GM21737 (cell line): ENCODE measurements at regions not wholly inside any gene's neighbourhood (a gene's known extent, or its start where the extent isn't known, plus 50 kb on each side); places are given as distances from the start of the nearest gene placed in this dataset.

ENCODE experiments used
- ATAC-seq: cut with Tn5 transposase; IDR thresholded peaks from one replicate; pipeline ENCODE4 v1.9.1; 2021; ENCODE audit warnings: mild to moderate bottlenecking, moderate library complexity; ENCODE audit not compliant: unreplicated experiment

DNA sequence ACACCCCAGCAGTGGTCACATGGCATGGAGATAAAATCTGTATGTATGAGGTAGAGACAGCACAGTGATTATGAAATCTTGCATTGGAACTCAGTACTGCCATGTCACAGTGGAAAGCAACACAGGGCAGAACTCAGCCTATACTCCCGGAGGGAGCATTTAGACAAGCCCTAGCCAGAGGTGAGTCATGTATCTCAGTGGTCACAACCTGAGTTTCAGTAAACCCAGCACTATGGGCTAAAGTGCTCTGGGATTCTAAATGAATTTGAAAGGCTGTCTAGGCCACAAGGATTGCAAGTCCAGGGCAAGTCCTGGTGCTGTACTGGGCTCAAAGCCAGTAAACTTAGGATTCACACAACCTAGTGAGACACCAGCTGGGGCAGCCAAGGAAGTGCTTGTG, 1717.1 kb upstream of the RAG2 start:
- no peak for ATAC-seq

DNA sequence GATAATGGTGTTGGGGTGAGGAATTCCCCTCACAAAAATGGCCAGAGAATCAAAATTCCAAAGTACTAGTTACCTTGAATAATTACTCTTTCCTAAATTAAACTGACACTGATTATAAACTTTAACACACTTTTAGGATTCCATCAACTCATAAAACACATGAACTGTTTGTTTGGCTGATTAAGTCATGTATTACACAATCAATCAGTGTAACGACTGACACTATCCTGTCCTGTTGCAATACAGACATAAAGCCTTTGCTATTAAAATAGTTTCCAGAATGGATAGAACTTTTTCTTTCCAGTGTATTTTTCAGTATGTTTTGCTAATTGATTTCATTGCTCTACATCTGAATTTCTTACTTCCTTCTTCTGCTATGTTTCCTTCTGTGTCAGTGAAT, 1709.4 kb upstream of the RAG2 start:
- no peak for ATAC-seq

DNA sequence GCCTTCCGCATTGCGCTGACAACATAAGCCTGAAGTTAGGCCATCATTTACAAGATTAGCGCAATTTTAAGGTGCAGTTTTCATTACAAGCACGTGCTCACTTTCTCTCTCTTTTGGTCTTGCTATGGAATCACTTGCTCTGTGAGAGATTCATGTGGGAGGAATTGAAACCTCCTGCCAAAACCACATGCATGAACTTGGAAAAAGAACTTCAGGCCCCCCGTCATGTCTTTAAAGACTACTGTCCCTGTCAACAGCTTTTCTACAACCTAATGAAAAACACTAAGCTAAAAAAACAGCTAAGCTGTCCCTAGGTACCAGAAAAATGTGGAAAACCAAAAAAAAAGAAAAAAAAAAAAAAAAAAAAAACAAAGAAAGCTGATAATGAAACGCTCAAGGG, 1707.6 kb upstream of the RAG2 start:
- no peak for ATAC-seq

DNA sequence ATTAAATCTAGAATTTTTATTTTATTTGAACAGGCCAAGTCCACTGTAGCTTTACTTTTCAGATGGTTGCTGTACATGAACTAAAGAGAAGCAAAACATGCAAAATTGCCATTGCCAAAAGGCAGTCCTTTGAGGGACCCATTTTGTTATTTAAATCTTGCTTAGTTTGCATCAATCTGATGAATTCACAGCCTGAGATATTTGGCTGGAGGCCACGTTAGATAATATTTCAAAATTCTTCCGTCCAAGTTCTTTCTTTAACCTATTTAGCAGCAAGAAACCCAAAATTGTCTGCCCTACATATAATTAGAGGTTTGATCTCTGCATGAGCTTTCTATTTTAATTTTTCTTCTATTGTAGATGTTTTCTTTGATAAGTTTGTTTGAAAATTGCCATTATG, 1706.9 kb upstream of the RAG2 start:
- ATAC-seq: no peak

DNA sequence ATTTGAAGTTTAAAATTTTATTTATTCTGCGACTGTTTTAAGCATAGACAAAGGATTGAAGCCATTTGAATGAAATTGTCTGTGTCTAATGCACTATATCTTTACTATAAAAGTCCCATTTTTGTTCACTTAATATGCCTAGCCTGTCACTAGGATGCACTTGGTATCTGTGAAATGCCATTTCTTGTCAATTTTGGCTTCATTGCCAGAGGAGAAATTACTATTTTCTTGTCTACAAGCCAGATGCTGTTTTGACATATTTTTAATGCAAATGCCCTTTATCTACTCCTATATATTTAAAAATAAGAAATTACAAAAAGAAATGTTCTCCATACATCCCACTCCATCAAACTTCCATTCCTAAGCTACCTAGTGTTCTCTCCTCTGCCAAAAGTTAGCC, 1704.5 kb upstream of the RAG2 start:
- no peak for ATAC-seq

DNA sequence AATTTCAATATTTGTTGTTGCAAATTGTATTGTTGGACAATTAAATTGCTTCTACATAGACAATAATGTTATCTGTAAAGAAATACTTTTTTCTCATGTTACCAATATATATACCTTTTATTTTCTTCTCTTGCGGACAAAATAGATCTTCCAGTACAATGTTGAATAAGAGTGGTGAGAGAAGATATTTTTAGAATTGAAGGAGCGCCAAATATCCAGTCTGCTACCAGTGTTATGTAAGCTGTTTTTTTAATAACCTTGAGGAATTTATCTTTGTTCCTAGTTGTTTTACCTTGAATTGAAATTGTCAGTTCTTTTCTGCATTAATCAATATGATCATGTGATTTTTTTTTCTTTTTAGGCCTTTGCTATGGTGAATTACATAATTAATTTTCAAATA, 1702.5 kb upstream of the RAG2 start:
- no peak for ATAC-seq

DNA sequence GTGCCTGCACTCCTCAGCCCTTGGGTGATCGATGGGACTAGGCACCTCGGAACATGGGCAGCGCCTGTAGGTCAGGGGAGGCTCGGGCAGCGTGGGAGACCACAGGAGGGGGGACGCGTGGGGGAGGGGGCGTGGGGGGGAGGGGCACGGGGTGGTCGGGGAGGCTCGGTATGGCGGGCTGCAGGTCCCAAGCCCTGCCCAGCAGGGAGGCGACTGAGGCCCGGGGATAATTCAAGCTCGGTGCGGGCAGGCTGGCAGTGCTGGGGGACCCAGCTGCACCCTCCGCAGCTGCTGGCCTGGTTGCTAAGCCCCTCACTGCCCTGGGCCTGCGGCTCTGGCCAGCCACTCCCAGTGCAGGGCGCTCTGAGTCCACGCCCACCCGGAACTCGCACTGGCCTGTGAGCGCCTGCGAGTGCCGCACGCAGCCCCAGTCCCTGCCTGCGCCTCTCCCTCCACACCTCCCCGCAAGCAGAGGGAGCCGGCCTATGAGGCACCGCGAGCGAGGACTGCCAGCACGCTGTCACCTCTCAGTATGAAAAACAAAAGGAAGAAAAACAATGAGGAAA, 1698.3 kb upstream of the RAG2 start:
- ATAC-seq: no peak

DNA sequence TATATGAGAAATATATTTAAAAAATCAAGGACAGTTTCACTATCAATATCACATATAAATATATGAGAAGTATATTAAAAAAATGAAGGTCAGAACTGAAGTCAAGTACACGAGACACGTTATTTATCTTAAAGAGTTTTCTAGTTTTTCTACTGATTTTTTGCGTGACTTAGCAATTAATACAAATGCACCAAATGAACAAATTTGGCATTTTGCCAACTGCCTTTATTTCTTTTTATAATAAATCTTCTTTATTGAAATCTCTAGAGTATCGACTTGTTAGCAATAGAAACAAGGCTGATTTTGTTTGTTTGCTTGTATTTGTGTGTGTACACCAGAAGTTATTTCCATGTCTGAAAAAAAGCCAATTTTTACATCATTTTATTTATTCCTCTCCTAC, 1684.7 kb upstream of the RAG2 start:
- no peak for ATAC-seq

DNA sequence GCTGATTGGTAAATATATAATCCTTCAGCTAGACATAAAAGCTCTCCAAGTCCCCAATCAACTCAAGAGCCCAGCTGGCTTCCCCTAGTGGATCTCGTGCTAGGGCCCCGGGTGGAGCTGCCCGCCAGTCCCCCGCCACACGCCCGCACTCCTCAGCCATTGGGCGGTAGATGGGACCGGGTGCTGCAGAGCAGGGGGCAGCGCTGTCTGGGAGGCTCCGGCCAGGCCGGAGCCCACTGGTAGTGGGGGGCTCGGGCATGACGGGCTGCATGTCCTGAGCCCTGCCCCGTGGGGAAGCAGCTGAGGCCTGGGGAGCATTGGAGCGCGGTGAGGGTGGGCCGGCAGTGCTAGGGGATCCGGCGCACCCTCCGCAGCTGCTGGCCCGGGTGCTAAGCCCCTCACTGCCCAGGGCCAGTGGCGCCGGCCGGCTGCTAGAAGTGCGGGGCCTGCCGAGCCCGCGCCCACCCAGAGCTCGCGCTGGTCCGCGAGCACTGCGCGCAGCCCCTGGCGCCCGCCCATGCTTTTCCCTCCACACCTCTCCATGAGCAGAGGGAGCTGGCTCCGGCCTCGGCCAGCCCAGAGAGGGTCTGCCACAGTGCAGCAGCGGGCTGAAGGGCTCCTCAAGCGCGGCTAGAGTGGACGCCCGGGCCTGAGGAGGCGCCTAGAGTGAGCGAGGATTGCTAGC, 1680.6 kb upstream of the RAG2 start:
- ATAC-seq: no peak

DNA sequence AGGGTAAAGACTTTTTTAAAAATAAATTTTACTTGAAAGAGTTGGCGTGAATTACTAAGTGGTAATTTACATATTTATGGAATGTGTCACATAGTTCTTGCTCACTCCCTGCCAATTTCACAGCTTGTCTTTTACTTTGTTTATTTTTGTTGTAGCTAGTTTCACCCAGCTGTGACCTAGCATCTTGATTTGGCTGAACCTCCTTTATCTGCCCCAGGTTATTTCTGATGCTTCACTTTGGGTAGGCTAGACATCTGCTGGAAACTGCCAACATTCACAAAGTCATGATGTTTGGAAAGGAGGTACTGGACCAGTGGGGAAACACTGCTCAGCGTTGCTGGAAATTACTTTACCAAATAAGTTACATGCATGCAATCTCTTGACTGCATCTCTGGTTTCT, 1676.0 kb upstream of the RAG2 start:
- ATAC-seq: no peak

DNA sequence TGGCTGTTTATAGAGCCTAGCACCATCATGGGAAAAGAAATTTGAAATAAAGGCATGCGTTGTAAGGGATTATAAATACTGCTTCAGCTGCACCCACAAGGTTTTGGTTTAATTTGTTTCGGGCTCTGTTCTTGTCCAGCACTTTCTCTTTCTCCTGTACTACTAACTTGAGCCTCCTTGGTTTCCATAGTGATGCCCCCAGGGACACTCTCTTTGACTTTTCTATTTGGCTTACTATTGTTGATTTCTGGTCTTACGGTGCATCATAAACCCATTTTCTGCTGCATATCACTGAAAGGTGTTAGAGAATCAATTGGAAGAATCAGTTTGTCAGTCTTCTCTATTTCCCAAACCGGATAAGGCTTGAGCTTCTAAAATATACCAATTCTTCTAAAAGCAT, 1674.3 kb upstream of the RAG2 start:
- ATAC-seq: no peak

DNA sequence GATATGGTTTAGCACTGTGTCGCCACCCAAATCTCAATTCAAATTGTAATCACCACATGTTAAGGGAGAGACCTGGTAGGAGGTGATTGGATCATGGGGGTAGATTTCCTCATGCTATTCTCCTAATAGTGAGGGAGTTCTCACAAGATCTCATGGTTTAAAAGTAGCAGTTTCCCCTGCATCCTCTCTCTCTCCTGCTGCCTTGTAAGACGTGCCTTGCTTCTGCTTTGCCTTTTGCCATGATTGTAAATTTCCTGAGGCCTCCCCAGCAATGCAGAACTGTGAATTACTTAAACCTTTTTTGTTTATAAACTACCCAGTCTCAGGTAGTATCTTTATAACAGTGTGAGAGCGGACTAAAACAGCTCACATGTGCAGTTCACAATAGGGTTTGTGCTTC, 1668.7 kb upstream of the RAG2 start:
- no peak for ATAC-seq

DNA sequence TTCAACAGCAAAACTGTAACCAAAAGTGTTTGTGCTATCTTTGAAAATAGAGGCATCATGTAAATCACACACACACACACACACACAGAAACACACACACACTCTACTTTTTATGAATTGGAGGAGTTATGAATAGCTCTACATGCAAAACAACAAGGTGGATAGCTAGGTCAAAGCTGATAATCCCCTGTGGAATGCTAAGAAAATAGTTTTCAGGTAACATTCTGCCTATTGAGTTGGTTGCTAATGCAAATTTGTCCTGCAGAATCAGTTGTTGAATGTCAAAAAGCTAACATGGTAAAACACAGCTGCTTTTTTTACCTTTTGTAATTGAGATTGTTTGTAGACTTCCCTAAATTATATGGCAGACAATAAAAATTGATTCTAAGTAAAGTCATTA, 1658.4 kb upstream of the RAG2 start:
- no peak for ATAC-seq

DNA sequence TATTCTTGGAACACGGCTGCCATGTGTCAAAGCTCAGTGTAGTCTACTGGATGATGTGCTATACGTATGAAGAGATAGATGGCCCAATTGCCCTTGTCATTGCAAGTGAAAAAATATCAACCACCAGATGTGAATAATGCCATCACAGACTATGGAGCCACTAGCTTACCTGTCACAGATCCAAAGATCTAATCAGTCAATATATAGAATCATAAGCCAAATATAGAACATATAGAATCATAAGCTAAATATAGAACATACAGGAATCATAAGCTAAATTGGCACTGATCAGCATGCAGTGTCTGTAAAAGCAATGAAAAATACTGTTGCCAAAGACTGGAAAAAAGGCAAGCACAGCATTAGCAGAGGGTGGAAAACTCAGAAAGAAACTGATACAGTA, 1656.9 kb upstream of the RAG2 start:
- ATAC-seq: no peak

DNA sequence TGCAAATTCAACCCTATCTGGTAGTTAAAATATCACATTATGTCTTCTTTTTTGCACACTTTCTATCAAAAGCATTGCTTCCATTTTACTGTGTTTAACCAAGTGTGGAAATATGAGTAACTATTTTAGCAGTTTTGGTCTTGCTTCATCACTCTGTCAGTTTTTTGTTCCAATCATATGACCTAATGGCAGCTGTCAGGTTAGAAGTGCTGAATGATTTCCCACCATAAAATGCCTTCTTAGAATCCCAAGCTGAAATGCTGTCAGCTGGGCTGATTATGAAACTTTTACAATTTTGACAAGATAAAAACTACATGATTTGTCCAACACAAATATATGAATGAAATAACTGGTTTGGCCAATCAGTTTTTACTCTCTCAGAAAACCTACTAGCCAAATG, 1654.6 kb upstream of the RAG2 start:
- ATAC-seq: no peak

DNA sequence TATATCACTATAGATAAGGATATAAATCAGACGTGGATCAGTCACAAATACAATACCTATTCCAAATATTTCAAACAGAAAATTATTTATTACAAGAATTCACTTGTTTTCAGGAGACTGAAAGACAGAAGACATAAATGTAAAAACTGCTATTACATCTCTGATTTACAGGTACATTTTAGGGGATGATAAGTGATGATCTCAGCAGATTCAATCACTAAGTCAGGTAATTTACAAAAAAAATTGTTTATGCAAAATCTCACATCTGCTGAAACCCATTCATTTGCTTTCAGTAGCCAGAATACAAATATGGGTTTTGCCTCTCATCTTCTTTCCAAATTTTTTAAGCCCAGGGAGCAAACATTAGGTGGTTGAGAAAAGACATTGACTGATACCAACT, 1648.4 kb upstream of the RAG2 start:
- no peak for ATAC-seq

DNA sequence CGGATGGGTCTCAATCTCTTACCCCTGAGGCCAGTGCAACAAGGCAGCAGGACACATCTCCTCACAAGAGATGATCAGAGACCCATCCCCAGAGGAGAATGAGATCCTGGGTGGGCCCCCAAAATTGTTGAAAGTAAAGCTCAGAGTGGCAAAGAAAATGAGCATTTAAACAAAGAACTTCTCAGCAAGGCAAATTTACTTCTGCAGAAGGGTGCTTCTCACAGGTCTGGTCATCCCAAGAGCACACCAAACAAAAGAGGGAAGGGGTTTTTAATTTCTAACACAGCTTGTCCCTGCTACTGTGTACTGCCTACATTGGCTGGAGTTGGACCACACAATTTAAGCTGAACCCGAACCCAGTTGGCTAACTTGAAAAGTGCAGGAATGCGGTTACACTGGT, 1628.6 kb upstream of the RAG2 start:
- ATAC-seq: no peak

DNA sequence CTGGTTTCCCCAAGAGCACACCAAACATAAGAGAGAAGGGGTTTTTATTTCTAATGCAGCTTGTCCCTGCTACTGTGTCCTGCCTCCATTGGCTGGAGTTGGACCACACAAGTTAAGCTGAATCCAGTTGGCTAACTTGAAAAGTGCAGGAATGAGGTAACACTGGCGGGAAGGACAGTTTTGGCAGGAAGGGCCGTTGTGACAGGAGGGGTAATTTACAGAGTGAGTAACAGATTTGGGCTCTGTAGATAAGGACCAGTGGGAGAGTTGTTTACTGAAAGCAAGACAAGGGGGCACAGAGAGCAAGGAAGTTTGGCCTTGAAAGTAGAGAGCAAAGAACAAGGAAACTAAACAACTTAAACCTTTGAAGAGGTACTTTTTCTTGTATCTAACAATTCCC, 1623.3 kb upstream of the RAG2 start:
- no peak for ATAC-seq

DNA sequence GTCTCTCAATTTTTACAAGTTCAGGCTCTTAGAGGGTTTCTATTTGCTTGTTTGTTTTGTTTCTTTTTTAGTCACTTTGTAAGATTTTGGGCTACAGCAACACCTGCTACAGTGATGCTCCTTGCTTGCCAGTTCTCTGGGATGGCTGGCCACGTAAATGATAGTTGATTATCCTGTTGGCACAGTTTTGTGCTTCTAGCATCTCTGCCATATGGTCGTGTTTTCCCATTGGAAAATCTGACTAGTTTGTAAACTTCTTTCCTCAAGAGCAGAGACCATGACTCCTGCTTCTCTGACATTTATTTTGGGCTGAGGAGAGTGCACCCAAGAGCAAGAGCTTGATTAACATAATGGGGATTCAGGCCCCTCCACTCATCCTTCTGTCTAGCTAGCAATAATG, 1621.6 kb upstream of the RAG2 start:
- no peak for ATAC-seq

DNA sequence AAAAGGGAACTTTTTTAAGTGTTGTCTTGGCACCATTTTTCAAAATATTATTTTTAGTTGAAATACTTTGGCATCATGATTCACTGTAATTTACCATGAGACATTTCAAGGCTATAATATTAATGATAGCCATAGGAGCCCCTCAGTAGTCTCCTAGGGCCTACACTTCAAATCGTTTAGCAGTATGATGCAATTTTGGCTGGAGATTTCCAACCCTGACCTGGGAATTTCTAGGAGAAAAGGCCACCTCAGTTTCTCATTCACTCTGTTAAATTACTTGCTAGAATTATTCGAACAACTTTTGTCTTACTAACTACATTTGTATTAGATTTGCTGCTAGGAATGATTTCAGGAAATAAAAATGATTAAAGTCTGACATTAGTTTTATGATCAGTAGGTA, 1610.9 kb upstream of the RAG2 start:
- ATAC-seq: no peak

DNA sequence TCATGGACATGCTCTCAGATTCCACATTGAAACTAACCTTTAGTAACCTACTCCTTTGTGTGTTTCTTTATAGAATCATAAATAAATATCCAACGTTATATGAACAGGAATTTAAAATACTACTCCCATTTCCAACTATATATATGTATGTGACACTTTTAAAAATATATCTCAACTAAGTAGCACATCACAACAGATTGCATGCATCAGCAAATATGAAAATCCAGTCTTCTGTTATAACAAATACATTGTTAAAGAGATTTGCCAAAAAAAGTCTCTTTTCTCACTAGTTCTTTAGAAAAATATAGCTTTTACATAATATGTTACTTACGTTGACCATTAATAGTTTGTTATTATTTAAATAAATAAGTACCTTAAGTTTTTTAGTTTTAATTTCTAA, 1608.6 kb upstream of the RAG2 start:
- ATAC-seq: no peak

DNA sequence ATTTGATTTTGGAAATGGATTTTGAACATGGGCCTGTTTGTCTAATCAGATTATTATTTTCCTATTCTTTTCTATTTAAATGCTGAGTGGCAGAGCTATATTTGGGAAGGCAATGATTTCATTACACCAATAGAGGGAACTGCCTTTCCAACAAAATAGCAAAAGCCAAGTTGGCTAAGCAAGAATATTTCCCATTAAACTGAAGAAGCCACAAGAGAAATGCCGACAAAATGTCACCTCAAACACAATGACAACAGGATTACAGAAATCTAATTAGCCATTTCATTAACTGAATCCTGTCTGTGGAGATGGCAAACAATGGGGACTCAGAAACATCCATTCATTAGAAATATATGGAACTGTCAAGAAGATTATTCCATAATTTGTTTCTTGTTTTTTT, 1593.1 kb upstream of the RAG2 start:
- ATAC-seq: no peak

DNA sequence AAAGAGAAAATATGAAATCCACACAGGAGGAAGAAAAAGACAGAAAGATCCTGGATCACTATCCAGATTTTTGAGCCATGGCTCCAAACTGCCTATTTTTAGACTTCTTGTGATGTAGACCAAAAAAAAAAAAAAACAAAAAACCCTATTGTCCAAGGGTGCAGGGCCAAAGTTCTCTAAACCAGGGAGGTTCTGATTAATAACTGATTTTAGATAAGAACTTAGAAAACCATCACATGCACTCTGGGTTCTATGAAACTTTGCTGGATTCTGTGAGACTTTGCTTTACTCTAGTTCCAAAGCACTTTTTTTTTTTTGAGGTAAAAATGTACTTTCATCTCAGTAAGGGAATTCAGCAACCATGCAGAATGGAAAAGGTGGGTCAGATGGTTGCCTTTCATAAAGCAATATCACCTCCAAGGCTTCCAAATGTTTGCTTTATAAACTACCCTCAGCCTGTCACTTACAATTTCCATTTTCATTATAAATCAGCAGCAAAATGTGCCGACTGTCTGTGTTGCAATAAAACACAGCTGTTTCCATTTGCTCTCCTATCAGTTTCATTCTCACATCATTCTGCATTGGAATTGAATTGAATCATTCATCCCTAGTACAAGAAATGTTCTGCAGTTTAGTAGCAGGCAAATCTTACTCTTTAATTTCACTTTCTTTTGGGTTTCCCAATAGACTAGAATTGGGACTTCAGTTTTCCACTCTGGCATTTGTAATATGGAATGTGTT, 1584.3 kb upstream of the RAG2 start:
- ATAC-seq: no peak
